ENCODE measurements at regions not wholly inside any gene's neighbourhood (a gene's known extent, or its start where the extent isn't known, plus 50 kb on each side); places are given as distances from the start of the nearest gene placed in this dataset.
"Not testable (repeated sequence)": the region's sequence is repeated elsewhere in the genome, so short reads cannot be mapped to it uniquely, and the experiment has no call there.

- Histone ChIP-seq H3K27ac (no peak overlapping the region), H3K4me3 (no peak overlapping the region), H3K9me3 (no peaks in the 10 kb centered on the region), H3K27me3 (peaks cover 0 to 69% (median 0%) of the 10 kb centered on the region in 3 donors), H3K4me1 (no peaks in the 10 kb centered on the region), H3K36me3 (no peaks in the 10 kb centered on the region)
- no peak for TF ChIP-seq POLR2A (IDR thresholded peaks at IDR 0.05)
- 82 to 83% methylated on average over 4 of the region's 4 CpGs for WGBS, 2 donors
- intact Hi-C loops (cut with DNase I): no loop called here
- DNase-seq: no peak
Measured at GRCh38 chr12:107857191-107857590, 82.7 kb downstream of the ASCL4 start.

- peaks cover 0 to 6% (median 2%) of the 10 kb centered on the region in 4 donors for H3K4me1 ChIP-seq
- H3K36me3 ChIP-seq: no peaks in the 10 kb centered on the region
- H3K27me3 ChIP-seq: peaks cover 0 to 56% (median 0%) of the 10 kb centered on the region in 3 donors
- DNase-seq: no peak
- 68 to 69% methylated on average over 2 of the region's 2 CpGs for WGBS, 2 donors
- TF ChIP-seq EP300 (IDR thresholded peaks at IDR 0.05) (no peak), POLR2AphosphoS5 (IDR thresholded peaks at IDR 0.05) (no peak), CTCF (IDR thresholded peaks at IDR 0.05) (no peak), POLR2A (IDR thresholded peaks at IDR 0.05) (no peak)
- no peak overlapping the region for H3K4me3 ChIP-seq
- intact Hi-C loops (cut with DNase I): no loop called here
- no peaks in the 10 kb centered on the region for H3K9me3 ChIP-seq
- H3K27ac ChIP-seq: no peak overlapping the region
Measured at GRCh38 chr12:107859367-107859766, 84.9 kb downstream of the ASCL4 start.

- H3K36me3 ChIP-seq: no peaks in the 10 kb centered on the region
- H3K4me3 ChIP-seq: peak overlapping the region in 3 of 4 donors; percentile 4 to 33 (median 25)
- no peak overlapping the region for H3K27ac ChIP-seq
- intact Hi-C loops (cut with DNase I): no loop called here
- peaks cover 0 to 9% (median 3%) of the 10 kb centered on the region in 4 donors for H3K4me1 ChIP-seq
- 19 to 21% methylated on average over 33 of the region's 33 CpGs for WGBS, 2 donors
- H3K9me3 ChIP-seq: no peaks in the 10 kb centered on the region
- DNase-seq: no peak
- TF ChIP-seq CTCF (IDR thresholded peaks at IDR 0.05) (no peak), POLR2AphosphoS5 (IDR thresholded peaks at IDR 0.05) (no peak), POLR2A (IDR thresholded peaks at IDR 0.05) (no peak), EP300 (IDR thresholded peaks at IDR 0.05) (no peak)
- peaks cover 0 to 47% (median 0%) of the 10 kb centered on the region in 3 donors for H3K27me3 ChIP-seq
Measured at GRCh38 chr12:107864235-107864634, 89.7 kb downstream of the ASCL4 start.

GRCh38 chr12:107864727-107865126, 90.2 kb downstream of the ASCL4 start:
- intact Hi-C loops (cut with DNase I); DNase-seq; H3K4me3 ChIP-seq; H3K36me3 ChIP-seq; H3K4me1 ChIP-seq; H3K27ac ChIP-seq; H3K9me3 ChIP-seq: not testable (repeated sequence)
- WGBS, 2 donors: 70 to 77% methylated on average over 12 of the region's 12 CpGs
- peaks cover 0 to 42% (median 0%) of the 10 kb centered on the region in 3 donors for H3K27me3 ChIP-seq

- H3K36me3 ChIP-seq: no peaks in the 10 kb centered on the region
- 43 to 50% methylated on average over 14 of the region's 14 CpGs for WGBS, 2 donors
- H3K4me3 ChIP-seq: no peak overlapping the region
- H3K4me1 ChIP-seq: no peaks in the 10 kb centered on the region
- TF ChIP-seq CTCF (IDR thresholded peaks at IDR 0.05) (no peak), POLR2A (IDR thresholded peaks at IDR 0.05) (no peak), EP300 (IDR thresholded peaks at IDR 0.05) (no peak), POLR2AphosphoS5 (IDR thresholded peaks at IDR 0.05) (no peak)
- intact Hi-C loops (cut with DNase I): no loop called here
- H3K9me3 ChIP-seq: no peaks in the 10 kb centered on the region
- H3K27ac ChIP-seq: no peak overlapping the region
- peaks cover 5 to 30% (median 8%) of the 10 kb centered on the region in 3 donors for H3K27me3 ChIP-seq
- no peak for DNase-seq
Measured at GRCh38 chr12:107873223-107873622, 98.7 kb downstream of the ASCL4 start.

GRCh38 chr12:107875786-107876185, 101.3 kb downstream of the ASCL4 start:
- intact Hi-C loops (cut with DNase I): no loop called here
- no peak overlapping the region for H3K4me3 ChIP-seq

More at GRCh38 chr12:107875786-107876185, 101.3 kb downstream of the ASCL4 start:
- 76 to 82% methylated on average over 7 of the region's 7 CpGs for WGBS, 2 donors
- DNase-seq: no peak
- Histone ChIP-seq H3K36me3 (no peaks in the 10 kb centered on the region), H3K9me3 (no peaks in the 10 kb centered on the region), H3K27ac (no peak overlapping the region), H3K4me1 (no peaks in the 10 kb centered on the region), H3K27me3 (peaks cover 5 to 30% (median 8%) of the 10 kb centered on the region in 3 donors)
- TF ChIP-seq POLR2A (IDR thresholded peaks at IDR 0.05): no peak
- no peak for TF ChIP-seq POLR2AphosphoS5 (IDR thresholded peaks at IDR 0.05)
- no peak for TF ChIP-seq CTCF (IDR thresholded peaks at IDR 0.05)
- no peak for TF ChIP-seq EP300 (IDR thresholded peaks at IDR 0.05)
